Fibroblast of lung (primary cell): ENCODE measurements at regions not wholly inside any gene's neighbourhood (a gene's known extent, or its start where the extent isn't known, plus 50 kb on each side); places are given as distances from the start of the nearest gene placed in this dataset.

ENCODE experiments used
- EZH2 ChIP-seq: IDR thresholded peaks from 2 replicates; pipeline ENCODE4 v1.5.1; 2012; ENCODE audit warnings: low read length, control low read depth, mild to moderate bottlenecking; ENCODE audit errors: missing control alignments
- TF ChIP-seq, protein P1 (sequence below), 2 donors: IDR thresholded peaks in 1 of 2; conservative IDR thresholded peaks in 1 of 2; 1 replicate in 1 of 2; 2 replicates in 1 of 2; pipeline ENCODE4 v1.5.1; 2011 to 2012; ENCODE audit warnings: low read length in 2 of 2, control low read depth in 1 of 2, inconsistent platforms in 1 of 2, low read depth in 1 of 2, mild to moderate bottlenecking in 1 of 2

DNA sequence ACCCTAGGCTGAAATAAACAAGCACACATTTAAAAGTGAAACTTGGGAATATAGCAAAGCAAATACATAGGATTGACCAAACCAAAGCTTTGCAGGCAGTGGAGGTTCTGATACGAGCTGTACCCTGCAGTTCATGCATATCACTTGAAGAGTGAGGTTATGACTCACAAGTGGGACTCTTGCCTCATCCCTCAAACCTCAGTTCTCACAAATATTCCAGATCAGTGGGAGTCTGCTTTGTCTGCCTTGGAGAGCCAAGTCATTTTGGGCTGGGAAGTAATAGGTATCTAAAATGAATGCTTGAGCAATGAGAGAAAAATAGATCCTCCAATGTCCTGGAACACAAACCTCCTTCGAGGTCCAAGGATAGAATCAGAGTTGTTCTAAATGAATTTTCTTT lies 116.4 kb downstream of the LRIG3 start:
- TF ChIP-seq, protein P1, sequence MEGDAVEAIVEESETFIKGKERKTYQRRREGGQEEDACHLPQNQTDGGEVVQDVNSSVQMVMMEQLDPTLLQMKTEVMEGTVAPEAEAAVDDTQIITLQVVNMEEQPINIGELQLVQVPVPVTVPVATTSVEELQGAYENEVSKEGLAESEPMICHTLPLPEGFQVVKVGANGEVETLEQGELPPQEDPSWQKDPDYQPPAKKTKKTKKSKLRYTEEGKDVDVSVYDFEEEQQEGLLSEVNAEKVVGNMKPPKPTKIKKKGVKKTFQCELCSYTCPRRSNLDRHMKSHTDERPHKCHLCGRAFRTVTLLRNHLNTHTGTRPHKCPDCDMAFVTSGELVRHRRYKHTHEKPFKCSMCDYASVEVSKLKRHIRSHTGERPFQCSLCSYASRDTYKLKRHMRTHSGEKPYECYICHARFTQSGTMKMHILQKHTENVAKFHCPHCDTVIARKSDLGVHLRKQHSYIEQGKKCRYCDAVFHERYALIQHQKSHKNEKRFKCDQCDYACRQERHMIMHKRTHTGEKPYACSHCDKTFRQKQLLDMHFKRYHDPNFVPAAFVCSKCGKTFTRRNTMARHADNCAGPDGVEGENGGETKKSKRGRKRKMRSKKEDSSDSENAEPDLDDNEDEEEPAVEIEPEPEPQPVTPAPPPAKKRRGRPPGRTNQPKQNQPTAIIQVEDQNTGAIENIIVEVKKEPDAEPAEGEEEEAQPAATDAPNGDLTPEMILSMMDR (conservative IDR thresholded peaks at IDR 0.05 in 1 of 2, IDR thresholded peaks at IDR 0.05 in 1 of 2; ENCODE audit: low read depth in 1 of 2, low read length in 2 of 2) = no peak
- no peak for TF ChIP-seq EZH2
